T-cell (primary cell): ENCODE measurements at regions not wholly inside any gene's neighbourhood (a gene's known extent, or its start where the extent isn't known, plus 50 kb on each side); places are given as distances from the start of the nearest gene placed in this dataset.

Experiments used
- ATAC-seq, 4 experiments: fragments of 200-7000 bp in 3 of 4; fragments of 150-1000 bp in 1 of 4; cut with Tn5 transposase; replicated peaks in 1 of 4; 1 replicate in 3 of 4; 2 replicates in 1 of 4; pipeline ENCODE4 v1.10.0; 2021; ENCODE audit warnings: moderate library complexity in 3 of 4, mild to moderate bottlenecking in 2 of 4, moderate number of reproducible peaks in 1 of 4
- CTCF ChIA-PET, 2 donors: fragments of 300-600 bp; sonication (Branson Sonifier 250); formaldehyde crosslinking; loops; one replicate each; lab custom pipeline; 2022; ENCODE audit warnings: antibody characterized with exemption in 2 of 2; lab: Charles Lee
- POLR2A ChIA-PET, 2 donors: fragments of 300-600 bp; sonication (Branson Sonifier 250); formaldehyde crosslinking; loops; one replicate each; lab custom pipeline; 2022; ENCODE audit warnings: antibody characterized with exemption in 2 of 2; lab: Charles Lee
- DNase-seq, 35 experiments: peaks; one replicate each; pipeline versions ENCODE4 v3.0.0 to v3.0.0-alpha.2; 2013 to 2023
- H3K27ac ChIP-seq: one replicate; pipeline ENCODE4 v1.5.1; 2013; ENCODE audit warnings: low read length
- H3K27me3 ChIP-seq, 2 experiments: replicated peaks in 1 of 2; 1 replicate in 1 of 2; 2 replicates in 1 of 2; pipeline versions ENCODE4 v1.6.1 to v1.7.0; 2013; ENCODE audit warnings: low read length in 1 of 2, mixed read lengths in 1 of 2; ENCODE audit not compliant: control insufficient read depth in 2 of 2, insufficient read depth in 2 of 2; ENCODE audit errors: extremely low read depth in 1 of 2
- H3K36me3 ChIP-seq, 2 donors: 1 replicate in 1 of 2; 2 replicates in 1 of 2; pipeline versions ENCODE4 v1.6.1 to v1.7.0; 2013; ENCODE audit warnings: low read length in 1 of 2; ENCODE audit not compliant: control insufficient read depth in 2 of 2, insufficient read depth in 1 of 2; ENCODE audit errors: extremely low read depth in 1 of 2
- H3K4me1 ChIP-seq, 2 experiments: 1 replicate in 1 of 2; 2 replicates in 1 of 2; pipeline versions ENCODE4 v1.6.1 to v1.7.0; 2013; ENCODE audit warnings: low read length in 2 of 2, mixed read lengths in 1 of 2; ENCODE audit not compliant: insufficient read depth in 2 of 2, control insufficient read depth in 1 of 2; ENCODE audit errors: extremely low read depth in 1 of 2
- H3K4me3 ChIP-seq, 2 donors: 1 replicate in 1 of 2; 2 replicates in 1 of 2; pipeline versions ENCODE4 v1.5.1 to v1.7.0; 2013; ENCODE audit warnings: mild to moderate bottlenecking in 2 of 2, low read length in 1 of 2, moderate library complexity in 1 of 2; ENCODE audit not compliant: control insufficient read depth in 1 of 2; ENCODE audit errors: extremely low read depth in 1 of 2
- H3K9me3 ChIP-seq: 2 replicates; pipeline ENCODE4 v1.7.0; 2013
- H3K27ac Mint-ChIP-seq, 2 donors: one replicate each; pipeline ENCODE4 v1.8.0; 2020 to 2021; ENCODE audit warnings: mild to moderate bottlenecking in 2 of 2, mixed read lengths in 2 of 2
- H3K27me3 Mint-ChIP-seq, 2 donors: one replicate each; pipeline ENCODE4 v1.8.0; 2021 to 2022; ENCODE audit warnings: mixed read lengths in 2 of 2
- H3K36me3 Mint-ChIP-seq: one replicate; pipeline ENCODE4 v1.8.0; 2021; ENCODE audit warnings: mixed read lengths
- H3K4me1 Mint-ChIP-seq, 3 donors: one replicate each; pipeline ENCODE4 v1.8.0; 2020 to 2022; ENCODE audit warnings: mixed read lengths in 3 of 3, mild to moderate bottlenecking in 1 of 3
- H3K4me3 Mint-ChIP-seq, 3 donors: one replicate each; pipeline ENCODE4 v1.8.0; 2020 to 2022; ENCODE audit warnings: mild to moderate bottlenecking in 3 of 3, mixed read lengths in 3 of 3, moderate library complexity in 3 of 3
- H3K9me3 Mint-ChIP-seq, 3 donors: one replicate each; pipeline ENCODE4 v1.8.0; 2020 to 2022; ENCODE audit warnings: mixed read lengths in 3 of 3
- WGBS: methylation state at CpG from one replicate; pipeline ENCODE4 v1.1.5; 2013; ENCODE audit warnings: missing lambda C conversion rate; ENCODE audit not compliant: insufficient coverage; 5-methylcytosine and 5-hydroxymethylcytosine counted together

GRCh38 chr3:117217355-117217754 lies 507.8 kb downstream of the TUSC7 start:
- no CpG with 5 or more reads among the region's 3 CpGs for WGBS
- ATAC-seq, result no peak
- Histone ChIP-seq H3K27me3 (no peaks in the 10 kb centered on the region), H3K4me3 (no peak overlapping the region), H3K27ac (no peak overlapping the region), H3K9me3 (no peaks in the 10 kb centered on the region), H3K36me3 (no peaks in the 10 kb centered on the region), H3K4me1 (no peaks in the 10 kb centered on the region)
- Mint-ChIP-seq H3K9me3 (peaks cover 6 to 8% (median 7%) of the 10 kb centered on the region in 3 donors), H3K4me3 (no peak overlapping the region), H3K4me1 (no peaks in the 10 kb centered on the region), H3K27ac (no peak overlapping the region), H3K27me3 (no peaks in the 10 kb centered on the region), H3K36me3 (no peaks in the 10 kb centered on the region)
- POLR2A ChIA-PET, result no interaction called here
- DNase-seq, result no peak
- CTCF ChIA-PET, result no interaction called here

GRCh38 chr3:117217760-117218316 lies 508.3 kb downstream of the TUSC7 start:
- H3K4me3 ChIP-seq, result no peak overlapping the region
- no peak for DNase-seq
- ChIA-PET CTCF (no interaction called here), POLR2A (no interaction called here)
- no peaks in the 10 kb centered on the region for H3K36me3 ChIP-seq
- no peaks in the 10 kb centered on the region for H3K4me1 ChIP-seq
- Mint-ChIP-seq H3K27ac (no peak overlapping the region), H3K4me1 (no peaks in the 10 kb centered on the region), H3K9me3 (peaks cover 1 to 6% (median 3%) of the 10 kb centered on the region in 3 donors), H3K36me3 (no peaks in the 10 kb centered on the region), H3K4me3 (no peak overlapping the region), H3K27me3 (no peaks in the 10 kb centered on the region)
- ATAC-seq, result no peak
- no peak overlapping the region for H3K27ac ChIP-seq
- no peaks in the 10 kb centered on the region for H3K9me3 ChIP-seq
- 43% methylated on average over 1 of the region's 5 CpGs for WGBS
- H3K27me3 ChIP-seq, result no peaks in the 10 kb centered on the region

- H3K27ac Mint-ChIP-seq, result no peak overlapping the region
- H3K4me3 Mint-ChIP-seq, result no peak overlapping the region
- CTCF ChIA-PET, result no interaction called here
- no peaks in the 10 kb centered on the region for H3K27me3 Mint-ChIP-seq
- WGBS, result 61% methylated on average over 3 of the region's 3 CpGs
- no peak for DNase-seq
- peaks cover 0 to 5% (median 3%) of the 10 kb centered on the region in 3 donors for H3K9me3 Mint-ChIP-seq
- H3K9me3 ChIP-seq, result no peaks in the 10 kb centered on the region
- no peaks in the 10 kb centered on the region for H3K36me3 ChIP-seq
- no peaks in the 10 kb centered on the region for H3K27me3 ChIP-seq
- no peak overlapping the region for H3K27ac ChIP-seq
- H3K4me1 ChIP-seq, result no peaks in the 10 kb centered on the region
- no peaks in the 10 kb centered on the region for H3K36me3 Mint-ChIP-seq
- no peaks in the 10 kb centered on the region for H3K4me1 Mint-ChIP-seq
- no peak overlapping the region for H3K4me3 ChIP-seq
- ATAC-seq, result no peak
- POLR2A ChIA-PET, result no interaction called here
Measured at GRCh38 chr3:117218641-117219048, 509.1 kb downstream of the TUSC7 start.

- ATAC-seq (no peak), DNase-seq (no peak)
- Mint-ChIP-seq H3K9me3 (peaks cover 2 to 5% (median 3%) of the 10 kb centered on the region in 3 donors), H3K27me3 (no peaks in the 10 kb centered on the region), H3K4me1 (no peaks in the 10 kb centered on the region), H3K27ac (no peak overlapping the region), H3K4me3 (no peak overlapping the region), H3K36me3 (no peaks in the 10 kb centered on the region)
- ChIA-PET CTCF (no interaction called here), POLR2A (no interaction called here)
- Histone ChIP-seq H3K36me3 (no peaks in the 10 kb centered on the region), H3K9me3 (no peaks in the 10 kb centered on the region), H3K4me1 (no peaks in the 10 kb centered on the region), H3K4me3 (no peak overlapping the region), H3K27ac (no peak overlapping the region), H3K27me3 (no peaks in the 10 kb centered on the region)
- WGBS, result no CpG with 5 or more reads among the region's 2 CpGs
Measured at GRCh38 chr3:117219296-117219695, 509.7 kb downstream of the TUSC7 start.

GRCh38 chr3:117226932-117227331 lies 517.4 kb downstream of the TUSC7 start:
- no peaks in the 10 kb centered on the region for H3K36me3 Mint-ChIP-seq
- H3K9me3 Mint-ChIP-seq, result peaks cover 3 to 12% (median 4%) of the 10 kb centered on the region in 3 donors
- H3K4me1 ChIP-seq, result no peaks in the 10 kb centered on the region
- no CpG with 5 or more reads among the region's 2 CpGs for WGBS
- H3K27me3 Mint-ChIP-seq, result no peaks in the 10 kb centered on the region
- H3K27ac ChIP-seq, result no peak overlapping the region
- H3K4me3 ChIP-seq, result no peak overlapping the region
- CTCF ChIA-PET, result interaction anchor here in 1 of 2 donors (0.7 kb wide), 1 partner anchor 15 kb away, joined by 3 read pairs; no protein-coding TSS in a partner anchor
- ATAC-seq (no peak), DNase-seq (no peak)
- H3K27ac Mint-ChIP-seq, result no peak overlapping the region
- no peaks in the 10 kb centered on the region for H3K36me3 ChIP-seq
- H3K4me1 Mint-ChIP-seq, result no peaks in the 10 kb centered on the region
- no peaks in the 10 kb centered on the region for H3K27me3 ChIP-seq
- no peak overlapping the region for H3K4me3 Mint-ChIP-seq
- no peaks in the 10 kb centered on the region for H3K9me3 ChIP-seq
- POLR2A ChIA-PET, result interaction anchor here in 1 of 2 donors (0.6 kb wide), 1 partner anchor 34 kb away, joined by 3 read pairs; no protein-coding TSS in a partner anchor

- WGBS, result 63% methylated on average over 1 of the region's 1 CpG
- POLR2A ChIA-PET, result interaction anchor here in 1 of 2 donors (0.5 kb wide), 1 partner anchor 36 kb away, joined by 3 read pairs; no protein-coding TSS in a partner anchor
Measured at GRCh38 chr3:117228466-117228865, 518.9 kb downstream of the TUSC7 start.

More at GRCh38 chr3:117228466-117228865, 518.9 kb downstream of the TUSC7 start:
- H3K4me1 Mint-ChIP-seq, result no peaks in the 10 kb centered on the region
- DNase-seq, result no peak
- no peak for ATAC-seq
- CTCF ChIA-PET, result no interaction called here
- Histone ChIP-seq H3K27ac (no peak overlapping the region), H3K4me1 (no peaks in the 10 kb centered on the region), H3K9me3 (no peaks in the 10 kb centered on the region), H3K27me3 (no peaks in the 10 kb centered on the region), H3K4me3 (no peak overlapping the region), H3K36me3 (no peaks in the 10 kb centered on the region)
- no peaks in the 10 kb centered on the region for H3K27me3 Mint-ChIP-seq
- H3K4me3 Mint-ChIP-seq, result no peak overlapping the region
- no peak overlapping the region for H3K27ac Mint-ChIP-seq
- H3K36me3 Mint-ChIP-seq, result no peaks in the 10 kb centered on the region
- peaks cover 3 to 12% (median 4%) of the 10 kb centered on the region in 3 donors for H3K9me3 Mint-ChIP-seq
